ENCODE measurements at regions not wholly inside any gene's neighbourhood (a gene's known extent, or its start where the extent isn't known, plus 50 kb on each side); places are given as distances from the start of the nearest gene placed in this dataset.

DNA sequence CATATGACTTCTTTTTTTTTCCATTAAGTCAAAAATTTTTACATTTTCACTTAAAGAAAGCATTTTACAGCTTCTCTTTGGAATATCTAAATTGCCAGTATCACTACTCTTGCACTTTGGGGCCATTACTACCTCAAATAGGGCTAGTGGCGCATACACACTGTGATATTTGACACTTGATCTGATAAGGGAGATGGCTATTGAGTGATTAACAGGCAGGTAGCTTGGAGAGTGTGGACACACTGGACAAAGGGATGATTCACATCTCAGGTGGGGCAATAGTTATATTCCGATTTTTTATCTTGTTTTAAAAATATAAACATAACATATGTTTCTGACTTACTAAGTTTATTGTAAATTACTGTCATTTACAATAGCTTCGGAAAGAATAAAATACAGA lies 2219.9 kb downstream of the LRRC4C start:
- TF ChIP-seq, protein P1, sequence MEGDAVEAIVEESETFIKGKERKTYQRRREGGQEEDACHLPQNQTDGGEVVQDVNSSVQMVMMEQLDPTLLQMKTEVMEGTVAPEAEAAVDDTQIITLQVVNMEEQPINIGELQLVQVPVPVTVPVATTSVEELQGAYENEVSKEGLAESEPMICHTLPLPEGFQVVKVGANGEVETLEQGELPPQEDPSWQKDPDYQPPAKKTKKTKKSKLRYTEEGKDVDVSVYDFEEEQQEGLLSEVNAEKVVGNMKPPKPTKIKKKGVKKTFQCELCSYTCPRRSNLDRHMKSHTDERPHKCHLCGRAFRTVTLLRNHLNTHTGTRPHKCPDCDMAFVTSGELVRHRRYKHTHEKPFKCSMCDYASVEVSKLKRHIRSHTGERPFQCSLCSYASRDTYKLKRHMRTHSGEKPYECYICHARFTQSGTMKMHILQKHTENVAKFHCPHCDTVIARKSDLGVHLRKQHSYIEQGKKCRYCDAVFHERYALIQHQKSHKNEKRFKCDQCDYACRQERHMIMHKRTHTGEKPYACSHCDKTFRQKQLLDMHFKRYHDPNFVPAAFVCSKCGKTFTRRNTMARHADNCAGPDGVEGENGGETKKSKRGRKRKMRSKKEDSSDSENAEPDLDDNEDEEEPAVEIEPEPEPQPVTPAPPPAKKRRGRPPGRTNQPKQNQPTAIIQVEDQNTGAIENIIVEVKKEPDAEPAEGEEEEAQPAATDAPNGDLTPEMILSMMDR (IDR thresholded peaks at IDR 0.05; ENCODE audit: insufficient read depth, low read length): no peak
- TF ChIP-seq, protein P2, sequence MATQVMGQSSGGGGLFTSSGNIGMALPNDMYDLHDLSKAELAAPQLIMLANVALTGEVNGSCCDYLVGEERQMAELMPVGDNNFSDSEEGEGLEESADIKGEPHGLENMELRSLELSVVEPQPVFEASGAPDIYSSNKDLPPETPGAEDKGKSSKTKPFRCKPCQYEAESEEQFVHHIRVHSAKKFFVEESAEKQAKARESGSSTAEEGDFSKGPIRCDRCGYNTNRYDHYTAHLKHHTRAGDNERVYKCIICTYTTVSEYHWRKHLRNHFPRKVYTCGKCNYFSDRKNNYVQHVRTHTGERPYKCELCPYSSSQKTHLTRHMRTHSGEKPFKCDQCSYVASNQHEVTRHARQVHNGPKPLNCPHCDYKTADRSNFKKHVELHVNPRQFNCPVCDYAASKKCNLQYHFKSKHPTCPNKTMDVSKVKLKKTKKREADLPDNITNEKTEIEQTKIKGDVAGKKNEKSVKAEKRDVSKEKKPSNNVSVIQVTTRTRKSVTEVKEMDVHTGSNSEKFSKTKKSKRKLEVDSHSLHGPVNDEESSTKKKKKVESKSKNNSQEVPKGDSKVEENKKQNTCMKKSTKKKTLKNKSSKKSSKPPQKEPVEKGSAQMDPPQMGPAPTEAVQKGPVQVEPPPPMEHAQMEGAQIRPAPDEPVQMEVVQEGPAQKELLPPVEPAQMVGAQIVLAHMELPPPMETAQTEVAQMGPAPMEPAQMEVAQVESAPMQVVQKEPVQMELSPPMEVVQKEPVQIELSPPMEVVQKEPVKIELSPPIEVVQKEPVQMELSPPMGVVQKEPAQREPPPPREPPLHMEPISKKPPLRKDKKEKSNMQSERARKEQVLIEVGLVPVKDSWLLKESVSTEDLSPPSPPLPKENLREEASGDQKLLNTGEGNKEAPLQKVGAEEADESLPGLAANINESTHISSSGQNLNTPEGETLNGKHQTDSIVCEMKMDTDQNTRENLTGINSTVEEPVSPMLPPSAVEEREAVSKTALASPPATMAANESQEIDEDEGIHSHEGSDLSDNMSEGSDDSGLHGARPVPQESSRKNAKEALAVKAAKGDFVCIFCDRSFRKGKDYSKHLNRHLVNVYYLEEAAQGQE (IDR thresholded peaks at IDR 0.05; ENCODE audit: insufficient replicate concordance, low read depth): no peak
- no peak for TF ChIP-seq POLR2AphosphoS5 (IDR thresholded peaks at IDR 0.05; ENCODE audit: low read depth)

Measured in HL-60 (cell line).